ENCODE measurements at regions not wholly inside any gene's neighbourhood (a gene's known extent, or its start where the extent isn't known, plus 50 kb on each side); places are given as distances from the start of the nearest gene placed in this dataset.

DNA sequence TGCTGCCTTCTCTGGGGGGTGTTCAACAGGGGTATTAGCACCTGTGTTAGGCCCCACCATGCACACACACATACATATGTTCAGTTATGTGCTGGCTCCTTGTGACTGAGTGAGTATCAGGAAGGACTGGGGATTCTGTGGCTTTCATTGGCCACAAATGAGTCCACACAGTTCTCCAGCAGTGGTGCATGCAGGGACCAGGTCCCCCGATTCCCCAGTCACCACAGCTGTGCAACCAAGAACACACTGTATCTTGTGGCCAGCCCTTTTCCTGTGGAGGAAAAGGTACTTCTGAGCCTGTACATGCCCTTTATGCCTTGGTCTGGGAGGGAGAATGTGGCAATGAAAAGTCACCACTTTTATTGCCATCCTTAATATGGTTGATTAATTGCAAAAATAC, 74.9 kb upstream of the KLF7 start:
- TF ChIP-seq, protein P1, sequence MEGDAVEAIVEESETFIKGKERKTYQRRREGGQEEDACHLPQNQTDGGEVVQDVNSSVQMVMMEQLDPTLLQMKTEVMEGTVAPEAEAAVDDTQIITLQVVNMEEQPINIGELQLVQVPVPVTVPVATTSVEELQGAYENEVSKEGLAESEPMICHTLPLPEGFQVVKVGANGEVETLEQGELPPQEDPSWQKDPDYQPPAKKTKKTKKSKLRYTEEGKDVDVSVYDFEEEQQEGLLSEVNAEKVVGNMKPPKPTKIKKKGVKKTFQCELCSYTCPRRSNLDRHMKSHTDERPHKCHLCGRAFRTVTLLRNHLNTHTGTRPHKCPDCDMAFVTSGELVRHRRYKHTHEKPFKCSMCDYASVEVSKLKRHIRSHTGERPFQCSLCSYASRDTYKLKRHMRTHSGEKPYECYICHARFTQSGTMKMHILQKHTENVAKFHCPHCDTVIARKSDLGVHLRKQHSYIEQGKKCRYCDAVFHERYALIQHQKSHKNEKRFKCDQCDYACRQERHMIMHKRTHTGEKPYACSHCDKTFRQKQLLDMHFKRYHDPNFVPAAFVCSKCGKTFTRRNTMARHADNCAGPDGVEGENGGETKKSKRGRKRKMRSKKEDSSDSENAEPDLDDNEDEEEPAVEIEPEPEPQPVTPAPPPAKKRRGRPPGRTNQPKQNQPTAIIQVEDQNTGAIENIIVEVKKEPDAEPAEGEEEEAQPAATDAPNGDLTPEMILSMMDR (IDR thresholded peaks at IDR 0.05): no peak
- no peak for TF ChIP-seq EP300 (IDR thresholded peaks at IDR 0.05)

All from ovary (tissue), 3 donors.